Lower lobe of right lung (tissue), 2 donors: ENCODE measurements at regions not wholly inside any gene's neighbourhood (a gene's known extent, or its start where the extent isn't known, plus 50 kb on each side); places are given as distances from the start of the nearest gene placed in this dataset.
"Not testable (repeated sequence)": the region's sequence is repeated elsewhere in the genome, so short reads cannot be mapped to it uniquely, and the experiment has no call there.

ENCODE experiments used
- ATAC-seq, 2 donors: fragments of 200-7000 bp; cut with Tn5 transposase; one replicate each; pipeline ENCODE4 v1.9.1; 2020 to 2022; ENCODE audit warnings: mild to moderate bottlenecking in 2 of 2, moderate library complexity in 2 of 2
- DNase-seq: peaks from one replicate; pipeline ENCODE4 v3.0.0-alpha.2; 2020
- H3K27ac ChIP-seq: fragments of 200-600 bp; one replicate; pipeline ENCODE4 v1.8.0; 2022
- H3K27me3 ChIP-seq: fragments of 200-600 bp; one replicate; pipeline ENCODE4 v1.8.0; 2022; ENCODE audit warnings: low read depth
- H3K36me3 ChIP-seq: fragments of 200-600 bp; one replicate; pipeline ENCODE4 v1.8.0; 2022; ENCODE audit warnings: mild to moderate bottlenecking
- H3K4me1 ChIP-seq: fragments of 200-600 bp; one replicate; pipeline ENCODE4 v1.8.0; 2022
- H3K4me3 ChIP-seq: fragments of 200-600 bp; one replicate; pipeline ENCODE4 v1.8.0; 2022; ENCODE audit warnings: mild to moderate bottlenecking
- H3K9me3 ChIP-seq: fragments of 200-600 bp; one replicate; pipeline ENCODE4 v1.8.0; 2022
- CTCF ChIP-seq: fragments of 200-600 bp; IDR thresholded peaks from one replicate; pipeline ENCODE4 v1.8.0; 2022; ENCODE audit warnings: antibody characterized with exemption, mild to moderate bottlenecking
- intact Hi-C: fragments of 100-400 bp; cut with DNase I; formaldehyde crosslinking; loops from one replicate; pipeline ENCODE4 v1.11.0; 2022
- donor health status: DM: no; HTN: yes; CAD: no; lungs with severe emphysema.

- no peaks in the 10 kb centered on the region for H3K9me3 ChIP-seq
- H3K36me3 ChIP-seq, result no peaks in the 10 kb centered on the region
- ATAC-seq, result no peak
- H3K4me1 ChIP-seq, result no peaks in the 10 kb centered on the region
- H3K4me3 ChIP-seq, result no peak overlapping the region
- H3K27ac ChIP-seq, result no peak overlapping the region
- DNase-seq, result no peak
- no peak for TF ChIP-seq CTCF
- intact Hi-C loops, result no loop called here
- no peaks in the 10 kb centered on the region for H3K27me3 ChIP-seq
Observed at GRCh38 chr2:118375907-118376485, 287.7 kb downstream of the INSIG2 start.

GRCh38 chr2:118374974-118375755 lies 286.9 kb downstream of the INSIG2 start:
- DNase-seq, result no peak

GRCh38 chr2:118372886-118373830 lies 284.9 kb downstream of the INSIG2 start:
- TF ChIP-seq CTCF, result no peak

More at GRCh38 chr2:118374974-118375755, 286.9 kb downstream of the INSIG2 start:
- no peak for ATAC-seq
- Histone ChIP-seq H3K9me3 (no peaks in the 10 kb centered on the region), H3K27ac (no peak overlapping the region), H3K36me3 (no peaks in the 10 kb centered on the region), H3K27me3 (no peaks in the 10 kb centered on the region), H3K4me3 (no peak overlapping the region), H3K4me1 (no peaks in the 10 kb centered on the region)
- intact Hi-C loops, result no loop called here
- no peak for TF ChIP-seq CTCF

GRCh38 chr2:118371515-118371914 lies 283.2 kb downstream of the INSIG2 start:
- H3K27me3 ChIP-seq, result peaks cover 6% of the 10 kb centered on the region
- no peak overlapping the region for H3K27ac ChIP-seq
- H3K9me3 ChIP-seq, result no peaks in the 10 kb centered on the region
- ATAC-seq (peak; percentile 65 to 75), DNase-seq (no peak)
- no peaks in the 10 kb centered on the region for H3K4me1 ChIP-seq
- H3K4me3 ChIP-seq, result no peak overlapping the region
- TF ChIP-seq CTCF, result peak; percentile 35
- intact Hi-C loops, result no loop called here
- no peaks in the 10 kb centered on the region for H3K36me3 ChIP-seq

More at GRCh38 chr2:118372886-118373830, 284.9 kb downstream of the INSIG2 start:
- no peak overlapping the region for H3K4me3 ChIP-seq
- no peaks in the 10 kb centered on the region for H3K4me1 ChIP-seq
- DNase-seq (no peak), ATAC-seq (no peak)
- H3K27me3 ChIP-seq, result no peaks in the 10 kb centered on the region
- H3K27ac ChIP-seq, result no peak overlapping the region
- no peaks in the 10 kb centered on the region for H3K9me3 ChIP-seq
- no peaks in the 10 kb centered on the region for H3K36me3 ChIP-seq
- intact Hi-C loops, result no loop called here

- H3K9me3 ChIP-seq, intact Hi-C loops, DNase-seq, H3K27ac ChIP-seq, H3K4me3 ChIP-seq, H3K36me3 ChIP-seq, H3K27me3 ChIP-seq, H3K4me1 ChIP-seq, ATAC-seq: not testable (repeated sequence)
Observed at GRCh38 chr2:118369521-118369920, 281.2 kb downstream of the INSIG2 start.
